H4 (cell line): ENCODE measurements at regions not wholly inside any gene's neighbourhood (a gene's known extent, or its start where the extent isn't known, plus 50 kb on each side); places are given as distances from the start of the nearest gene placed in this dataset.
A peak's percentile ranks its signal among the peaks of the same experiment; 100 is the strongest.
"Not testable (repeated sequence)": the region's sequence is repeated elsewhere in the genome, so short reads cannot be mapped to it uniquely, and the experiment has no call there.

ENCODE experiments used
- DNase-seq: peaks from one replicate; pipeline ENCODE4 v3.0.0-alpha.2; 2015; ENCODE audit warnings: low spot score

GRCh38 chr13:89968470-89968869 is 1379.0 kb upstream of the MIR17HG start:
- DNase-seq, result no peak

DNA sequence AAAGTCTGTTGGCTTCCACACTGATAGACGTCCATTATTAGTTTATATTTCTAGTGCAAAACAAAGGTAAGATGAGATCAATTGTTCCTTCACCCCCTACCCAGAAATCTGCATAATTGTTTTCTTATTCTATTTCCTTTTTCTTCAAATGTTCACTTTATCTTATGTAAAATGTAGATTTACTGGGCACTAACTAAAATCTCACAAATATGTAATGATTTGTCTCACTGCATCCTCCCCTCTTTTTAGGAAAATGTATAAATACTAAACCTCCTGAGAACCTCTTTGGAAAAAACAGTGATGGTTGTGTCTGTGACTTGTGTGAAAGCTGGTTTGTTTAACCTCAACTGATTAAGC is 1377.2 kb upstream of the MIR17HG start:
- DNase-seq, result no peak

DNA sequence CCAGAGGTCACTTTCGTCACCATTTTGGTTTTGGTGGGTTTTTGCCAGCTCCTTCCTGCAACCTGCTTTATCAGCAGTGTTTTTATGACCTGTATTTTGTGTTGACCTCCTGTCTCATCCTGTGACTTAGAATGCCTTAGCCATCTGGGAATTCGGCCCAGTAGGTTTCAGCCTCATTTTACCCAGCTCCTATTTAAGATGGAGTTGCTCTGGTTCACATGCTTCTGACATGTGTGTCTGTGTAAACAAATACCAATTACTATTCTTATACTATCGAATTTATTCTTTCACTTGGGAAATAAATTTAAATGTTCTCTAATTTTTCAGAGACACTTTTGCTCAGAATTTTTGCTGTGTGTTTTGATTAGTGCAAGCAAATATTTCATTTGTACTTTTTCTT is 1370.3 kb upstream of the MIR17HG start:
- no peak for DNase-seq

DNA sequence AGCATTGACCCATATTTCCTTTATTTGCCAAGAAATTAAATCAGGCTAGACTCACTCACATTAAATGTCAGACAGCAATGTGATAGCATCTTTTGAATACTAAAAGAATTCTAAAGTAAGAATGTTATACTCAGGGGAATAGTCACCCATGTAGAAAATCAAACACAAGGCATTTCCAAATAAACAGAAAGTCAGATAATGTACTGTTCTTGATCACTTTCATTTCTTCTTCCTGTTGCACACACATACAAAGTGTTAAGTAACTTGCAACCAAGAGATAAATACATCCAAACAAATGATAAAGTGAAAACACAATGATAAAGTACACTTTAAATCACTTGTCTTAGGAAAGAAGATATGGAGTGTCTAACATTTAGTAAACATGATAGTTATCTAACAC is 1366.6 kb upstream of the MIR17HG start:
- DNase-seq, result no peak

GRCh38 chr13:89982407-89983095 is 1364.9 kb upstream of the MIR17HG start:
- peak; percentile 8 for DNase-seq

DNA sequence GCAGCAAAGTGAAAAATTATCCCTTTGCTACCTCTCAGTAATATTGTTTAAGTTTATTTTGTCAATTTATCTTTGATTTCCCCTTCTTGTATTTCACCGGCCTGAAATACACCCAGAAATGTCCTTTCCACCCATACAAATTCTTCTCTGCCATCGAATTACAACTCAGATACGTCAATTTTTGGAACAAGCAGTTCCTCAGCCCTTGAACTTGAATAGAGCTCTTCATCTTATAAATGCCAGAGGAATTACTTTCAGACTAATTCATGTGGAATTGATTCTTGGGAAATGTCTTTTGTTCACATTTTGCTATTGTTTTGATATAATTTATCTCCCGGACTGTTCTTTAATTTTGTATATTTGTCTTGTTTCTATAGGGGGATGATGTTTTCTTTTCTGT is 1359.3 kb upstream of the MIR17HG start:
- DNase-seq, result no peak

DNA sequence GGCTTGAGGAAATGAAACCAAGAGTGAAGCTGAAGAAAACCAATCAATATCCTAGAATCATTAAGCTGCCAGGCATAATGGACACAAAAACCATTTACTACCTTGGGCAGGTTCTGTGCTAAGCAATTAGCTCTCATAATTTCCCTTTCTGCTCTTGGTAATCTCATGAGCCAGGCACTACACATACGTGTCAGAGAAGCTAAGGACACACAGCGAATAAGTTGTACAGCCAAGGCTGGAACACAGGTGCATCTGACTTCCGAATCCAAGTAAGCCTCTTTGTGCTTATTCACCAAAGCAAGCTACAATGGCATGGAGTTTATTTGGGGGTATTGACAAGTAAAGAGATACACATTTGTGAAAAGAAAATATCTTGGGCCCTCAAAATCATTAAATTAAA is 1343.9 kb upstream of the MIR17HG start:
- no peak for DNase-seq

- no peak for DNase-seq
Observed at GRCh38 chr13:90008707-90009149, 1338.8 kb upstream of the MIR17HG start.

DNA sequence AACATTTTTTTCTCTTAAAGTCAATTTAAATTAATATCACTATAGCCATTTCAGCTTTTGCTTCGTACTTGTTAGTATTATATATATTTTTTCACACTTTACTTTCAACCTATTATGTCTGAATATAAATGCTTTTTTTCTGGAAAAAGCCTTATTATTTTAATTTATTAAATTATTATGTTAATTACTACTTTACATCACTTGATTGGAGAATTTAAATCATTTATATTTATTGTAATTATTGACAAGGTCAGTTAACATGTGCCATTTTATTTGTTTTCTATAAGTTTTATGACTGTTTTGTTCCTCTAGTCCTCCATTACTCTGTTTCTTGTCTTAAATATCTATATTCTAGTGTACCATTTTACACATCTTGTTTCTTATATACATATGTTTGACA is 1333.4 kb upstream of the MIR17HG start:
- DNase-seq, result no peak

DNA sequence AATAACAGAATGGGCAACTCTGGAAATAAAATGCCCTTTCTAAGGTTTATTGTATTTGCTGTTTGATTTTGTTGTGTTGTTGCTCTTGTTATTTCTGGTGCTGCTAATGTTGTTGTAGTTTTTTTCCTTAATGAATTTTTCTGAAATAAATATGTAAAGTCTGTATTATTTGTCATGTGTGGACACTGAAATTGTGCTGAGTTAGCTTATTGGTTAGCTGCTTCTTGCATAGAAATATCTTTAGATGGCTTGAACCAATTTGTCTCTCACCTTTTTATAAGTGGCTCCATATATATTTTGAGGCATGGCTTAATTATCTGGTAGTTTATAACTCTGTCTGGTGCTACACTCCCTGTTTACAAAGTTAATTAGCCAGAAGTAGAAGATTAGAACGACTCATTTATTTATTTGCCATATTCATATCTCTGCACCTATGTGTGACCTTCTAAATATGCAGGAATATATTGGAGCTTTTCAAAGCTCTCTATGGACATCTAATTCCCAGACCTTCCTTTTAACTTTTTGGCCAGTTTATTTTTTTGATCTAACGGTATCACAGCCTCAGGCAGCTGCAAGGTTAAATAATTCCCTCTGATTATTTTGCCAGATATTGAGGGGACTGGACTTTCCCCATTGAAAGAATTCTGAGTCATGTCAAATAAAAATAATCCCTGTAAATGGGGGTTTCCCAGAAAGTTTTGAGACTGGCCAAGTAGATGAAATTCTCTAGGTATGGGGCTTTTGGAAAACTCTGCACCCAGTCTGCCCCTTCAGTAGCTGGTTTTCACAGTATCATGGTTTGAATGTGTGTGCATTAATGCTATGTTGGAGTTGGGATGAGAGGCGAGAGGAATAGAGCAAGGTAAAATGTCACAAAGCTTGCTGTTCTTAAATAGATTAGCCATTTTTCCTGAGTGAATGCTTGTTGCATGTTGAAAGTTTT is 1331.7 kb upstream of the MIR17HG start:
- no peak for DNase-seq

DNA sequence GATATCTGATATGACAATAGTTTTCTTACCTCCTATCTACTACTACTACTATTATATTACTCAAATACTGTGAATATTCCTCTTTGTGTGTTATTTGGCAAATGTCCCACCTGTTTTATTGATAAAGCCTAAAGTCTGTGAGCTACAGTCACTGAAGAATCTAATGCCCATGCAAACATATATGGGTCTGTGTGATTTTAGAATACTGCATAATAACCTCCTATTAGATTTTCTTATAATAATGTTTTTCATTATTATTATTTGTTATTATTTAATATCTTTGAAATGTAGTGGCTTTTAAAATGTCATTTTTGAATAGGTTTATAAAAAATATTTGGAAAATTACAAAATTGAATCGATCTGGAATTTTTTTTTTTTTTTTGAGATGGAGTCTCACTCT is 1330.8 kb upstream of the MIR17HG start:
- DNase-seq, result no peak

GRCh38 chr13:90020536-90021070 is 1326.9 kb upstream of the MIR17HG start:
- DNase-seq, result no peak

DNA sequence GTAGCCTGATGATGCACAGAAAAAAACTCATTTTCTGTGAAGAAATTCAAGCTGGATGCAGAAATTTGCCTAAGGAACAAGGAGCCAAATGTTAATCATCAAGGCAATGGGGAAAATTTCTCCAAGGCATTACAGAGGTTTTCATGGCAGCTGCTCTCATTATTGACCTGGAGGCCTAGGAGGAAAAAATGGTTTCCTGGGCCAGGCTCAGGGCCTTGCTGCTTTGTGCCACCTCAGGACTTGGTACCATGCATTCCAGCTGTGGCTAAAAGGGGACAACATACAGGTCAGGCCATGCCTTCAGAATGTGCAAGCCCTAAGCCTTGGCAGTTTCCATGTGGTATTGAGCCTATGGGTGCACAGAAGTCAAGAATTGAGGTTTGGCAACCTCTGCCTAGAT is 1320.1 kb upstream of the MIR17HG start:
- no peak for DNase-seq

DNA sequence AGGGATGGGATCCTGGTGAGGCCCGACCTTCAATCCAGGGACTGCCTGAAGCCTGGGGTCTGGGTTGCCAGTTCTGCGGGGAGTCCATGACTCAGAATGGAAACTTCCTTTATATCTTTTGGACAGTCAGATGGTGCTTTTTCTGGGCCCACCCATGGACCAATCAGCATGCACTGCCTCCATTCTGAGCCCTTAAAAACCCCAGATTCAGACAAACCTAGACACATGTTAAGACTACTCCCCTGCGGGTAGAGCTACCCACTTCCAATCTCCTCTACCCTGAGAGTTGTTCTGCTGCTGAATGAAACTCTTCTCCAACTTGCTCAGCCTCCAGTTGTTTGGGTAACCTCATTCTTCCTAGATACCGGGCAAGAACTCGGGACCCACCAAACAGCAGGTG is 1315.2 kb upstream of the MIR17HG start:
- DNase-seq, result no peak

DNA sequence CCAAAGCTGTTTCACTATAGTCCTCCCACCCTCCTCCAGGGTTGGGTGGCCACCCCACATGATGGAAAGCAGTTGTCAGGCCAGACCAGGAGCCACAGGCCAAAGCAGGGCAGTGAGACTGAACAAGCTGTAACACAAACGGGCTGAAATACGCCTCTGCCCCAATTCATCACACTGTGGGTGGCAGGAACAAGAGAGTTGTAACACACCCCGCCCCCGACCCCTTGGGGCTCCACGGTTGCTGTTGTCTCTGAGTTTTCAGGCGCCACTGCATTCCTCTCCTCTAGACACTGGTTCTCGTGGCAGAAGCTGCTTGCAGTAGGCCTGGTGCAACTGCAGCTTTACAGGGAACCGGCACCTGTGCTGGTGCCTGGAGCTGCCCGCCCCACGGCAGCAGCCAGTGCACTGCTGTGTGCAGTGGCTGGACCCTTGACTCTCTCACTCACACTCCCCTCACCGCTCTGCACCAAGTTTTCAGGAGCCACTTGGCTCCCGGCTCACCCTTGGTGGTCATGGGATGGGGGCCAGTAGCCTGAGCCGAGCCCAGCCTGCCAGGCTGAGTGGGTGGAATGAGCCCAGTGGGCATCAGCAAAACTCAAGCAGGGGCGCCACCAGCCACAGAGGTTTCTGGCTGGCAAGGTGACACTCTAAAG is 1314.5 kb upstream of the MIR17HG start:
- no peak for DNase-seq

GRCh38 chr13:90039516-90039915 is 1308.0 kb upstream of the MIR17HG start:
- no peak for DNase-seq

GRCh38 chr13:90047600-90047999 is 1299.9 kb upstream of the MIR17HG start:
- DNase-seq, result no peak

DNA sequence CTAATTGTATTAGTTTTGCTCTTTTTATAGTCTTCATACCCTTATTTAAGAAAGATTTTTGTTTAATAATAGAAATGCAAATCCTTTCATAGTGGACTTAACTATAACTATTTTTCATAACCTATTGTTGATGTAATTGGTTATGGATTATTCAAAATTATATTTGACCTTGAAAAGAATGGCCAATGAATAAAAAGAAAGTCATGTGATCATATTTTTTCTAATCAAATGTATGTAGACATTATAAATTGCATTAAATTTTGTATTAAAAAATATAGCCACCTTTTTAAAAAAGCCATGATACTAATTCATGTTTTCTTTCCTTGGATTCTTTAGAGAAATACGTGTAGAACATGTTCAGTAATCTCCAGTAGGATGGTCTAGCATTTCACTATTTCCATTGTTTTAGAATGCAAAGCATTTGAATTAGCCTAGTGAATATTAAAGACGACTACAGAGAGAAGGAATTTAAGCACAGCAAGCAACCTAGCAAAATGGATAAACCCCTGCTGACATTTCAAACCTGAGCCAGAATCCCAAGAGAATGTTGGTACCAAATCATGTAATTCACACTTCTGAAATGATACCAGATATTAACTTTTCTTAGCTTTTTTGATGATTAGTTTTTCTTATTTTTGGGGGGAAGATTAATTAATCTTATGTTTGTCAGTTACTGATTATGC is 1297.4 kb upstream of the MIR17HG start:
- no peak for DNase-seq

GRCh38 chr13:90055121-90055520 is 1292.4 kb upstream of the MIR17HG start:
- DNase-seq, result peak; percentile 4

GRCh38 chr13:90055760-90056159 is 1291.7 kb upstream of the MIR17HG start:
- no peak for DNase-seq

DNA sequence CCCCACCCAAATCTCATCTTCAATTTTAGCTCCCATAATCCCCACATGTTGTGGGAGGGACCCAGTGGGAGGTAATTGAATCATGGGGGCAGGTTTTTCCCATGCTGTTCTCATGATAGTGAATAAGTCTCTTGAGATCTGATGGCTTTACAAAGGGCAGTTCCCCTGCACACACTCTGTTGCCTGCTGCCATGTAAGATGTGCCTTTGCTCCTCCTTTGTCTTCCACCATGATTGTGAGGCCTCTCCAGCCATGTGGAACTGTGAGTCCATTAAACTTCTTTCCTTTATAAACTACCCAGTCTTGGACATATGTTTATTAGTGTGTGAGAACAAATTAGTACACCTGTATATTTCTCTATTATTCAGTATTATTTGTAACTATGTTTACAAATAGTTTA is 1283.3 kb upstream of the MIR17HG start:
- not testable (repeated sequence) for DNase-seq

GRCh38 chr13:90068658-90069057 is 1278.8 kb upstream of the MIR17HG start:
- no peak for DNase-seq
